ENCODE measurements at regions not wholly inside any gene's neighbourhood (a gene's known extent, or its start where the extent isn't known, plus 50 kb on each side); places are given as distances from the start of the nearest gene placed in this dataset.

- TF ChIP-seq CTCF (IDR thresholded peaks at IDR 0.05): no peak
- no peak for TF ChIP-seq POLR2A (IDR thresholded peaks at IDR 0.05)
- DNase-seq (ENCODE audit: low spot score in 2 of 2): no peak
- H3K4me3 ChIP-seq (ENCODE audit: low read depth, poor library complexity, severe bottlenecking): no peak overlapping the region
- intact Hi-C loops (cut with DNase I; ENCODE audit: low total_unique reads): no loop called here
Measured at GRCh38 chr4:163612762-163613161, 118.3 kb downstream of the TMA16 start.

- 66 to 72% methylated on average over 3 of the region's 3 CpGs for WGBS, 2 donors
- H3K4me3 ChIP-seq (ENCODE audit: low read depth, poor library complexity, severe bottlenecking): no peak overlapping the region
- TF ChIP-seq CTCF (IDR thresholded peaks at IDR 0.05) (no peak), POLR2A (IDR thresholded peaks at IDR 0.05) (no peak)
- DNase-seq (ENCODE audit: low spot score in 2 of 2): no peak
- intact Hi-C loops (cut with DNase I; ENCODE audit: low total_unique reads): no loop called here
Measured at GRCh38 chr4:163613383-163613782, 118.9 kb downstream of the TMA16 start.

GRCh38 chr4:163614866-163615265 is 120.4 kb downstream of the TMA16 start:
- no peak overlapping the region for H3K4me3 ChIP-seq (ENCODE audit: low read depth, poor library complexity, severe bottlenecking)
- TF ChIP-seq CTCF (IDR thresholded peaks at IDR 0.05): no peak
- no peak for TF ChIP-seq POLR2A (IDR thresholded peaks at IDR 0.05)
- intact Hi-C loops (cut with DNase I; ENCODE audit: low total_unique reads): no loop called here
- WGBS, 2 donors: 75 to 82% methylated on average over 3 of the region's 3 CpGs
- DNase-seq (ENCODE audit: low spot score in 2 of 2): no peak

- WGBS, 2 donors: 80 to 86% methylated on average over 4 of the region's 4 CpGs
- intact Hi-C loops (cut with DNase I; ENCODE audit: low total_unique reads): no loop called here
- TF ChIP-seq POLR2A (IDR thresholded peaks at IDR 0.05) (no peak), CTCF (IDR thresholded peaks at IDR 0.05) (no peak)
- H3K4me3 ChIP-seq (ENCODE audit: low read depth, poor library complexity, severe bottlenecking): no peak overlapping the region
- no peak for DNase-seq (ENCODE audit: low spot score in 2 of 2)
Measured at GRCh38 chr4:163618845-163619244, 124.4 kb downstream of the TMA16 start.

GRCh38 chr4:163620738-163621137 is 126.2 kb downstream of the TMA16 start:
- no peak for TF ChIP-seq CTCF (IDR thresholded peaks at IDR 0.05)
- no peak for TF ChIP-seq POLR2A (IDR thresholded peaks at IDR 0.05)
- intact Hi-C loops (cut with DNase I; ENCODE audit: low total_unique reads): no loop called here

GRCh38 chr4:163621821-163622220 is 127.3 kb downstream of the TMA16 start:
- no peak for TF ChIP-seq POLR2A (IDR thresholded peaks at IDR 0.05)
- TF ChIP-seq CTCF (IDR thresholded peaks at IDR 0.05): no peak
- intact Hi-C loops (cut with DNase I; ENCODE audit: low total_unique reads): no loop called here
- 85 to 90% methylated on average over 2 of the region's 2 CpGs for WGBS, 2 donors
- no peak for DNase-seq (ENCODE audit: low spot score in 2 of 2)
- H3K4me3 ChIP-seq (ENCODE audit: low read depth, poor library complexity, severe bottlenecking): no peak overlapping the region

More at GRCh38 chr4:163620738-163621137, 126.2 kb downstream of the TMA16 start:
- DNase-seq (ENCODE audit: low spot score in 2 of 2): no peak
- H3K4me3 ChIP-seq (ENCODE audit: low read depth, poor library complexity, severe bottlenecking): no peak overlapping the region
- WGBS, 2 donors: 75 to 80% methylated on average over 2 of the region's 2 CpGs
